AG09319 (cell line): ENCODE measurements at regions not wholly inside any gene's neighbourhood (a gene's known extent, or its start where the extent isn't known, plus 50 kb on each side); places are given as distances from the start of the nearest gene placed in this dataset.

ENCODE experiments used
- DNase-seq: peaks from one replicate; pipeline ENCODE4 v3.0.0-alpha.2; 2010; ENCODE audit warnings: low read depth; ENCODE audit errors: extremely low read depth
- TF ChIP-seq, protein P1 (sequence below): IDR thresholded peaks from 2 replicates; pipeline ENCODE4 v1.5.1; 2011; ENCODE audit warnings: low read depth, mild to moderate bottlenecking, inconsistent platforms, low read length, moderate library complexity

DNA sequence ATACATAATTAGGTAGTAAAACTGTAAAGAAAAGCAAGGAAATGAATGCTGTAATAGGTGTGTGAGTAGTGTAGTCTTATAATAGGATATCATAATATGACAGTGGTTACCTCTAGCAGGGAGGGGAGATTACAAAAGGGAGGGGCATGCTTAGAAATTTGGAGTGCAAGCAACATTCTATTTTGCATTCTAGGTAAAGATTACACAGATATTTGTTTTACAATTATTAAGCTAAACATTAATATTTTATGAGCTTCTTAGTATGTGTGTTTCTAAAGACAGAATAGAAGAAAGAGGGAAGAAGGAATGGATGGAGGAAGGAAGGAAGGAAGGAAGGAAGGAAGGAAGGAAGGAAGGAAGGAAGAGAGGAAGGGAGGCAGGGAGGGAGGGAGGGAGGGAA is 177.9 kb downstream of the PAX3 start:
- TF ChIP-seq, protein P1, sequence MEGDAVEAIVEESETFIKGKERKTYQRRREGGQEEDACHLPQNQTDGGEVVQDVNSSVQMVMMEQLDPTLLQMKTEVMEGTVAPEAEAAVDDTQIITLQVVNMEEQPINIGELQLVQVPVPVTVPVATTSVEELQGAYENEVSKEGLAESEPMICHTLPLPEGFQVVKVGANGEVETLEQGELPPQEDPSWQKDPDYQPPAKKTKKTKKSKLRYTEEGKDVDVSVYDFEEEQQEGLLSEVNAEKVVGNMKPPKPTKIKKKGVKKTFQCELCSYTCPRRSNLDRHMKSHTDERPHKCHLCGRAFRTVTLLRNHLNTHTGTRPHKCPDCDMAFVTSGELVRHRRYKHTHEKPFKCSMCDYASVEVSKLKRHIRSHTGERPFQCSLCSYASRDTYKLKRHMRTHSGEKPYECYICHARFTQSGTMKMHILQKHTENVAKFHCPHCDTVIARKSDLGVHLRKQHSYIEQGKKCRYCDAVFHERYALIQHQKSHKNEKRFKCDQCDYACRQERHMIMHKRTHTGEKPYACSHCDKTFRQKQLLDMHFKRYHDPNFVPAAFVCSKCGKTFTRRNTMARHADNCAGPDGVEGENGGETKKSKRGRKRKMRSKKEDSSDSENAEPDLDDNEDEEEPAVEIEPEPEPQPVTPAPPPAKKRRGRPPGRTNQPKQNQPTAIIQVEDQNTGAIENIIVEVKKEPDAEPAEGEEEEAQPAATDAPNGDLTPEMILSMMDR = no peak
- DNase-seq = no peak

DNA sequence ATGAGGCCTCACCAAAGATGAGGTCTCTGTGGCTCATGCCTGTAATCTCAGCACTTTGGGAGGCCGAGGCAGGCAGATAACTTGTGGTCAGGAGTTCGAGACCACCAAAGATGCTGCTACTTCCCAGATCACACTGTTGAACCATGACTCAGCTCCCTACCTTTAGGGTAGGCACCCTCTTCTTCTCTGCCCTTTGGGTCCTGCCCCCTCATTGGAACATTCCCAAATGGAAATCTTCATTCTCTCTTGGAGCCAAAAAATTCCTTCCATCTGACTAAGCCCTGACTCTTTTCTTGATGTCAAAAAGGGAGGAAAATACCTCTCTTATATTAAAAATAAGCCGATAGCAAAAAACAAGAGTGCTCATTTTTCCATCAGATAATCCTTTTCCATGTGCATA is 183.5 kb downstream of the PAX3 start:
- no peak for DNase-seq
- TF ChIP-seq, protein P1 = no peak

GRCh38 chr2:222108957-222109585 is 189.7 kb downstream of the PAX3 start:
- TF ChIP-seq, protein P1 = no peak
- DNase-seq = no peak

DNA sequence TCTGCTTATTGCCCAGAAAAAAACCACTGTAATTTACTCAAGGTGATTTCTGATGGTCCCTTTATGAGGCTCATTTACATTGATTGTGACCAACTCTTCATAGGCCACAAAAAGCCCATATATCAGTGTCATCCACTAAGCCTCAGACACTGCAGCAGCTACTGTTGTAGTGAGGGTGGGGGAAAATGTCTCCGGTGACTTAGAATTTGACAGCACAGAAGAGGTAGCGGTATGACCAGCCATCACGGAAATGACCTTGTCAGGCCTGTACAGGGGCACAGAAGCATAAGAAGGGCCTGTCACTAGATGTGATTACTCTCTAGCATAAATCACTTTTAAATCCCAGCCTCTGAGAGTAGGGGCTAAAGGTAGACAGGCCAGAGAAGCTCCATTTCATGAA is 190.3 kb downstream of the PAX3 start:
- TF ChIP-seq, protein P1 = no peak
- DNase-seq = no peak

GRCh38 chr2:222105046-222105445 is 193.8 kb downstream of the PAX3 start:
- TF ChIP-seq, protein P1 = no peak

DNA sequence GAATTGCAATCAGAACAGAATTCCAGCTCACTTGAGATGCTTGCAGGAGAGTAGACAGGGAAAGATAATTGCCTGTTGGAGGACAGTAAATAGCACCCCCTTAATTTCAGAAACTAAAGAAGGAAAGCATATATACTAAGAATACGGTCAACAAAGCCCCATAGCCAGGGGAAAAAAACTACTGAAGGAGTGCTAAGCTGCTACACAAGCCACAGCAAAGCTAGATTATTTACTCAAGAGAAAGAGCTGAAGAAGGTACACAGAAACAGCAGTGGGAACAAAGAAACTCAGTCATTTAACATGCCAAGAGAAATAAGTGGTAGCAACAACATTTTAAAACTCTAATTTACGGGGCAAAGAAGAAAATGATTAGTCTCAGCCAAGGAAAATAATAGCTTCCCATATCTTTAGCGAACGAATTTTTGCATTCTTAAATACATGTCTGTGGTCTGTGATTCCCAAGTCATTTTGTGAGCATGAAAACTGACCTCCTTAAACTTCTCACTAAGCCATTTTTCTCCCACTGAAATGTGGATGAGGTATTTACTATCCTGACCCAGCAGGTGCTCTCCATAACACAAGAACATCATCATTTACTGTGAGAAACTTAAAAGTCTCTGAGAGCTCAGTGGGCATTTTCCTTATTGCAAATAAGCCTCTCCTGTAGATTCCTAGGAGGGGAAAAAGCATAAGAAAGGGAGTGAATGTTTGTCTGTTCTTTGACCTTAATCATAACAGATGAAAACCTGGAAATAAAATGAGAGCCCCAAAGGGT is 196.0 kb downstream of the PAX3 start:
- DNase-seq = no peak
- TF ChIP-seq, protein P1 = no peak

More at GRCh38 chr2:222105046-222105445, 193.8 kb downstream of the PAX3 start:
- no peak for DNase-seq
